GDM1 (cell line): ENCODE measurements at regions not wholly inside any gene's neighbourhood (a gene's known extent, or its start where the extent isn't known, plus 50 kb on each side); places are given as distances from the start of the nearest gene placed in this dataset.

Source experiments
- DNase-seq: peaks from one replicate; lab custom pipeline; 2025; lab: John Stamatoyannopoulos, UW

DNA sequence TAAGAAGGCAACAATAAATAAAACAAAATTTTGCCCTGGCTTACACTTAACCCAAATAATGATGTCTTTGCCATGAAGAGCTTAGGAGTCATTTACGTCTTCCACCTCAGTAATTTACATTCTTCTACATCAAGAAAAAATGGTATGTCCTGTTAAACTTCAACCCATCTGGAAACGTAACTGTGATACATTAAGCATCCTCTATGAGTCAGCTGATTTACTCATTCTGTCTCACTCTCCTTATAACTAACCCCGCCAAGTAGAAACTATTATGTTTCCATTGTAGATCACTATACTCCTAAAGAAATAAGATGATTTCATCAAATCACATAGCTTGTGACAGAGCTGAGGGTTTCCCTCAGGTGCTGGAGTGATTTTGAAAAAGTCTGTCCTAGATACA, 330.7 kb downstream of the CDC14C start:
- DNase-seq, result no peak

DNA sequence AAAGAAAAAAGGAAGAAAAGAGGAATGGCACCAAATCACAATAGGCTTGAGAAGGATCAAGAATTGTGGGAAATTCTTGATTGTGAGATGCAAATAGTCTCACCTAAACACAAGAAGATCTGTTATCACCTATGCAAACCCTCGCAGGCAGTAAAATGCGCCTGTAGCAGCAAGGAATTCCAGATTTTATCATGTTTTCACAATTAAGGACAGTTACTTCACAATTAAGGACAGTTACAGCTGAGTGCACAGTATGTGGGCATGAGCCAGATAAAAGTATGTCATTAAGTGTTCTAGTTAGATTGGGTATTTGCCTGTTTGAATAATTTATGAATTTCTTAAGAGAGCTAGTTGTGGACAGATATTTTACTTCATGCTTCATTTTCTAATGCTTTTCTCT, 336.2 kb downstream of the CDC14C start:
- DNase-seq, result no peak

GRCh38 chr7:49261928-49262327, 337.6 kb downstream of the CDC14C start:
- DNase-seq, result no peak

GRCh38 chr7:49264530-49264929, 340.2 kb downstream of the CDC14C start:
- no peak for DNase-seq

DNA sequence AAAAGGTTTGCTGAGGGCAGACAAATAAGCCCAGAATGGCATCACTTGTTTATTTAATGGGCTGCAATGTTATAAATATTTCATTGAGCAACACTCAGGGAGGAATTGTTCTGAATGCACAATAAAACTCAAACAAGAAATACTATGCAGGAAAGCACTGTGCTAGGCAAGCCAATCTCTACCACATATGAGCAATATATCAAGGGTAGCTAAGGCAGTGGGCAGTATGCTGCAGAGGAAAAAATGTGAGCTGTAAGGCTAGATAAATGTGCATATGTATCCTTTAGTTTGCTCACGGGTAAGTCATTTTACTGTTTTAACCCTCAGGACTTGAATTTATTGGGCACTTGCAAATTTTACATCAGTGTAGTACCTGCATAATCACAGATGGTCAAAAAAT, 349.6 kb downstream of the CDC14C start:
- no peak for DNase-seq

GRCh38 chr7:49279891-49280290, 355.5 kb downstream of the CDC14C start:
- DNase-seq, result no peak

- no peak for DNase-seq
Measured at GRCh38 chr7:49287653-49288052, 363.3 kb downstream of the CDC14C start.

DNA sequence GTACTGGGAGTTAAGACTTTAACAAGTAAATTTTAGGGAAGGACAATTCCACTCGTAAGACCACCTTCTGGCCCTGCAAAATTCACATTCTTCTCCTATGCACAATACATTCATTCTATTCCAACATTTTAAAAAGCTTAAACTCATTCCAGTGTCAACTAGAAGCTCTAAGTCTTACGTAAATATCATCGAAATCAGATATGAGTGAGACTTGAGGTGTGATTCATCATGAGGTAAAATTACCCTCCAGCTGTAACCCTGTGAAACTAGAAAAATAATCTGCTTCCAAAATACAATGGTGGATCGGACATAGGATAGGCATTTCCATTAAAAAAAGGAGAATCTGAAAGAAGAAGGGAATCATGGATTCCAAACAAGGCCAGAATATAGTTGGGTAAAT, 370.3 kb downstream of the CDC14C start:
- DNase-seq, result no peak

GRCh38 chr7:49295146-49295545, 370.8 kb downstream of the CDC14C start:
- no peak for DNase-seq

DNA sequence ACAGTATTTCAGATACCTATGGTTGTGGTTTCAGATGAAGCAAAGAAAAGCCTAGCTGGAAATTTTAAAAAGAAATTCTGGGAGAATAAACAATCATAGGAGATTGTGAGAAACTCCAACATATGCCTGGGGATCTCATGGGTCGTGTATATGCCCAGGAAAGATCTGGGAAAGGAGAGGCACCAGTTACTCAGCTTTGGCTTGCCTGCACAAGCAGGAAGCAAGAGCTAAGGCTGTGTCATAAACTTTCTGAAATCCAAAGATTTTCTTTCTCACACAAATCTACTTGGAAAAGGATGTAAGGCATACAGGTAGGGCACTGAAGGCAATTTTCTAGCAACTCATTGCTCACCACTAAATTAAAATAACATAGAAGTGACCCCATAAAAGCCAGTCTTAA, 373.6 kb downstream of the CDC14C start:
- DNase-seq, result no peak

- no peak for DNase-seq
Measured at GRCh38 chr7:49308787-49309186, 384.4 kb downstream of the CDC14C start.

DNA sequence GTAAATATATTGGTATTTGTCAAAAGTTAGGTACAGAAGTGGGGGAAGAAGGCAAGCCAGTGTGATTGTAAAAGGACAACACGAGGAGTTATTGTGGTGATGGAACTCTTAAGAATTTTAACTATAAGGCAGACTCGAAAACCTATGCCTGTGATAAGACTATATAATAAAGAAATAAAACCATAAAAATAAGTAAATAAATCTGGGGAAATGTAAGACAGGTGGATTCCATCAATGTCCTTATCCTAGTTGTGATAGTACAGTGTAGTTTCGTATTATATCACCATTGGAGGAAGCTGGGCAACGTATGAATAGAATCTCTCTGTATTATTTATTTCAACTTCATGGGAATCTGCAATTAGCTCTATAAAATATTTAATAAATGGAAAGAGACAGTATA, 395.7 kb downstream of the CDC14C start:
- DNase-seq, result no peak

GRCh38 chr7:49321843-49322242, 397.5 kb downstream of the CDC14C start:
- no peak for DNase-seq

GRCh38 chr7:49322476-49322875, 398.1 kb downstream of the CDC14C start:
- no peak for DNase-seq

DNA sequence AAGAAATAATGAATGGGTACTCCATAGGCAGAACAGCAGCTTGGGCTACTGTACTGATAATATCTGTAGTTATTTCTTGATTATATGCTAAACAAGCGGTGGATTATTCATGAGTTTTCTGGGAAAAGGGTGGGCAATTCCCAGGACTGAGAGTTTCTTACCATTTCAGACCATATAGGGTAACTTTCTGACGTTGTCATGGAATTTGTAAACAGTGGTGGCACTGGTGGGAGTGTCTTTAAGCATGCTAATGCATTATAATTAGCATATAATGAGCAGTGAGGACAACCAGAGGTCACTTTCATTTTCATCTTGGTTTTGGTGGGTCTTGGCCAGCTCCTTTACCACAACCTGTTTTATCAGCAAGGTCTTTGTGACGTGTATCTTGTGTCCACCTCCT, 399.7 kb downstream of the CDC14C start:
- DNase-seq, result no peak

GRCh38 chr7:49324707-49325106, 400.4 kb downstream of the CDC14C start:
- DNase-seq, result no peak

DNA sequence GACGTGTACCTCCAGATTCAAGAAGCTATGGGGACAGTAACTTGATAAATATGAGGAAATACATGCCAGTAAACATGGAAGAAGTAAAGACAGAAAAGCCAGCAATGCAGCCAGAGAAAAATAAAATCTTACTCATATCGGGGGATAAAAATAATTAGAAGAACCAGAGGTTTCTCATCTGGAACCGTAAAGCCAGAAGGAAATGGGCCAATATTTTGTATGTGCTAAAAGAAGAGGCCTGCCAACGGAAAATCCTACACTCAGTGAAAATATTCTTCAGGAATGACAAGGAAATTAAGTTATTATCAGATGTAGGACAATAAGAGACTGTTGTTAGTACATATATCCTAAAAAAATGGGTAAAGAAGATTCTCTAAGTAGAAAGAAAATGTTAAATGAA, 401.2 kb downstream of the CDC14C start:
- no peak for DNase-seq

DNA sequence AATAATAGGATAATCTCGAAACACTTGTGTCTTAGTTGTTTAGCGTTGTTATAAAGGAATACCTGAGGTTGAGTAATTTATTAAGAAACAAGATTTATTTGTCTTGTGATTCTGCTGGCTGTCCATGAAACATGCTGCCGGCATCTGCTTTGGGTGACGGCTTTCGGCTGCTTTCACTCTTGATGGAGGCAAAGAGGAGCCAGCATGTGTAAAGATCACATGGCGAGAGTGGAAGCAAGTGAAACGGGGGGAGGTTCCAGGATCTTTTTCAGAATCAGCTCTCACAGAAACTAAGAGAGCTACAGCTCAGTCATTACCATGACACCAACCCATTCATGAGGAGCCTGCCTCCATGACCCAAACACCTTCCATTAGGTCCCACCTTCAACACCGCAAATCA, 402.8 kb downstream of the CDC14C start:
- no peak for DNase-seq

GRCh38 chr7:49333180-49333881, 409.0 kb downstream of the CDC14C start:
- DNase-seq, result no peak

- DNase-seq, result no peak
Measured at GRCh38 chr7:49341849-49342248, 417.5 kb downstream of the CDC14C start.

DNA sequence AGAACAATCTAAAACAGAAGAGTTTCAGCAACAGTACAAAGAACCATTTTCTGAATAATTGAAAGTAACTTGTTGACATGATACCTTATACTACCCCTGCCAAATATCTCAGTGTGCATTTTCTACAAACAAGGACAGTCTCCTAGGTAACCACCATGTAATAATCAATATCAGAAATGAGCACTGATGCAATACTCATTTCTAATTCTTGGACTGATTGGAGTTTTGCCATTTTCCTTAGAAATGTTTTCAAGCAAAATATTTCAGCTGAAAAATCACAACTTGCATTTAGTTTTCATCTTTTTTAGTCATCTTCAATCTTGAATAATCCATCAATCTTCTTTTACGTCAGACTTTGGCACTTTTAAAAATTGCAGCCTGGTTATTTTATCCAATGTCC, 420.2 kb downstream of the CDC14C start:
- DNase-seq, result no peak

GRCh38 chr7:49346195-49346899, 422.0 kb downstream of the CDC14C start:
- no peak for DNase-seq

- no peak for DNase-seq
Measured at GRCh38 chr7:49367072-49367471, 406.4 kb upstream of the VWC2 start.

DNA sequence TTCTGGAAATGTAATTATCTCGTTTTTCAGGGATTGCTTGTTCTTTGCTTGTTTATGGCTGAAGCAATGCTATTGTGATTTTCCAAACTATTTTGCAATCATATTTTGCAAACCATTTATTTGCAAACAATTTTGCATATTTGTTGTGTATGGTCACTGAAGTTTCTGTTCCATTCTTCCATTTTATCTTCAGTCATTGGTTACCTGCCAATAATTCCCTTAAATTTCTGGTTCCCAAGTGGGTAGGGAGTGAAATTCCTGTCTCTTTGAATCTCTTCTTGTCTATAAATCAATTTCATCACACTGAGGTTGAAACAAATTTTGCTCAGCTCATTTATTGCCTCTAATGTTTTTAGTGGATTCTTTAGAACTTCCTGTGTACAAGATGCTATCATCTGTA, 401.7 kb upstream of the VWC2 start:
- no peak for DNase-seq
